GM13977 (cell line): ENCODE measurements at regions not wholly inside any gene's neighbourhood (a gene's known extent, or its start where the extent isn't known, plus 50 kb on each side); places are given as distances from the start of the nearest gene placed in this dataset.

Experiments
- DNase-seq: peaks from one replicate; pipeline ENCODE4 v3.0.0; 2012; ENCODE audit warnings: low spot score
- in situ Hi-C: fragments of 300-500 bp; cut with MboI; formaldehyde crosslinking; loops from one replicate; pipeline ENCODE4 v1.12.0; 2022; ENCODE audit warnings: low sequenced_read_pairs, low pct_unique_long_range_greater_than_20kb, mixed read lengths, inconsistent platforms; ENCODE audit not compliant: unreplicated experiment
- TF ChIP-seq, protein P1 (sequence below): IDR thresholded peaks from 2 replicates; pipeline ENCODE4 v1.5.1; 2012; ENCODE audit warnings: mild to moderate bottlenecking, control low read depth; ENCODE audit not compliant: insufficient read depth; ENCODE audit errors: extremely low read depth, missing control alignments

DNA sequence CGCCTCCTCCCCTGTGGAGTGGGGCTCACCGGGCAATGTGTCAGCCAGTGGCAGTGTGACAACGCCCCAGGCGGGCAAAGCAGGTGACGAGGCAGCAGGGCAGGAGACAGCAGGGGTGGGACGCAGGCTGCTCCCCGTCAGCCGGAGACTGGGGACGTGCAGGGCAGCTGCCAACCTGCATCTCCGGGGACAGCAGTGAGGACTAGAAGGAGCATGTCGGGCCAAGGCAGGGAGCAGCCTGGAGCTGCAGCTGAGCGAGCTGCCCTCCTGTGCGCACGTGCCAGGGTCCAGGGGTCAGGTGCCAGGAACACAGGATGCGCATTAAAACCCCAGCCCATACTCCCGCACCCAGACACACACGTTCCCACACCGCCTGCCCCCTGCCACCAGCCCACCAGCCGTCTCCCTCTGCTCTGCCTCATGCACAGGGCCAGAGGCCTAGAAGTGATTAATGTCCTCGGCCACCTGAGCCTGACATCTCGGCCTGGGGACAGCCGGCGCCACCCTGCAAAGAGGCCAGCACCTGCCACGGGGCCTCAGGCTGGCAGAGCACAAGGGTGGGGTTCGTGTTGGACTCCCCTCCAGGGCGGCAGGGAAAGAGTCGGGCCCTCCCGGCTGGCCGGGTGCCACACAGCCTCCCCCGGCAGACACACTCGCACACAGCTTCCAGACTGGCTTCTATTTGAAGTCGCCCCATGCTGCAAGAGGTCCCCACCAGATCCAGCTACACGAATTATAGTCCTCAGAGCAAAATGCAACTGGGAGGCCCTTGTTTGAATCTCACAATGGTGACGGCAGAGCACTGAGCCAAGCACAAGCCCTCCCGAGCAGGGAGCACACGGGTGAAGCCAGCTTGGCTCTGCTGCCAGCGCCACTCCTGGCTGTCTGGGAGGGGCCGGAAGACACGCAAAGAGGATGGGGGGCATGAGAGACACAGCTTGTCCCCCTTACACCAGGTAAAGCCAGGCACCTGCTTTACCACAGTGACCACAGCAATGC is 90.4 kb downstream of the RBFOX3 start:
- no peak for DNase-seq
- TF ChIP-seq, protein P1, sequence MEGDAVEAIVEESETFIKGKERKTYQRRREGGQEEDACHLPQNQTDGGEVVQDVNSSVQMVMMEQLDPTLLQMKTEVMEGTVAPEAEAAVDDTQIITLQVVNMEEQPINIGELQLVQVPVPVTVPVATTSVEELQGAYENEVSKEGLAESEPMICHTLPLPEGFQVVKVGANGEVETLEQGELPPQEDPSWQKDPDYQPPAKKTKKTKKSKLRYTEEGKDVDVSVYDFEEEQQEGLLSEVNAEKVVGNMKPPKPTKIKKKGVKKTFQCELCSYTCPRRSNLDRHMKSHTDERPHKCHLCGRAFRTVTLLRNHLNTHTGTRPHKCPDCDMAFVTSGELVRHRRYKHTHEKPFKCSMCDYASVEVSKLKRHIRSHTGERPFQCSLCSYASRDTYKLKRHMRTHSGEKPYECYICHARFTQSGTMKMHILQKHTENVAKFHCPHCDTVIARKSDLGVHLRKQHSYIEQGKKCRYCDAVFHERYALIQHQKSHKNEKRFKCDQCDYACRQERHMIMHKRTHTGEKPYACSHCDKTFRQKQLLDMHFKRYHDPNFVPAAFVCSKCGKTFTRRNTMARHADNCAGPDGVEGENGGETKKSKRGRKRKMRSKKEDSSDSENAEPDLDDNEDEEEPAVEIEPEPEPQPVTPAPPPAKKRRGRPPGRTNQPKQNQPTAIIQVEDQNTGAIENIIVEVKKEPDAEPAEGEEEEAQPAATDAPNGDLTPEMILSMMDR, result no peak
- in situ Hi-C loops, result no loop called here

DNA sequence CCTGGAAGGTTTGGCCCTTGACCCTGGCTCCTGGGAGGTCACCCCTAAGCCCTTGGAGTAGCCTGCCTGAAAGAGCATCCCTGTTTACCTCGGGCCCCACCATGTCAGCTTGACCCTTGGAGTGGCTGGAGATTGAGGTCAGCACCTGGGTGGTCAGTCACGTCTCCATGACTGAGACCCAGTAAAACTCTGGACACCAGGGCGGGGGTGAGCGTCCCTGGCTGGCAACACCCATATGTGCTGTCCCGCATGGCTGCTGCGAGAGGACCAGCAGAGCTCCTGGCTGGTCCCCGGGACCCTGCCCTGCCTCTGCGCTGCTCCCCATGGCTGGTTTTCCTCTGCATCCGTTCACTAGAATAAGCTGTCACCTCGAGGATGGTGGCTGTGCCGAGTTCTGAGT is 91.2 kb downstream of the RBFOX3 start:
- in situ Hi-C loops, result no loop called here
- DNase-seq, result no peak
- TF ChIP-seq, protein P1, result no peak

DNA sequence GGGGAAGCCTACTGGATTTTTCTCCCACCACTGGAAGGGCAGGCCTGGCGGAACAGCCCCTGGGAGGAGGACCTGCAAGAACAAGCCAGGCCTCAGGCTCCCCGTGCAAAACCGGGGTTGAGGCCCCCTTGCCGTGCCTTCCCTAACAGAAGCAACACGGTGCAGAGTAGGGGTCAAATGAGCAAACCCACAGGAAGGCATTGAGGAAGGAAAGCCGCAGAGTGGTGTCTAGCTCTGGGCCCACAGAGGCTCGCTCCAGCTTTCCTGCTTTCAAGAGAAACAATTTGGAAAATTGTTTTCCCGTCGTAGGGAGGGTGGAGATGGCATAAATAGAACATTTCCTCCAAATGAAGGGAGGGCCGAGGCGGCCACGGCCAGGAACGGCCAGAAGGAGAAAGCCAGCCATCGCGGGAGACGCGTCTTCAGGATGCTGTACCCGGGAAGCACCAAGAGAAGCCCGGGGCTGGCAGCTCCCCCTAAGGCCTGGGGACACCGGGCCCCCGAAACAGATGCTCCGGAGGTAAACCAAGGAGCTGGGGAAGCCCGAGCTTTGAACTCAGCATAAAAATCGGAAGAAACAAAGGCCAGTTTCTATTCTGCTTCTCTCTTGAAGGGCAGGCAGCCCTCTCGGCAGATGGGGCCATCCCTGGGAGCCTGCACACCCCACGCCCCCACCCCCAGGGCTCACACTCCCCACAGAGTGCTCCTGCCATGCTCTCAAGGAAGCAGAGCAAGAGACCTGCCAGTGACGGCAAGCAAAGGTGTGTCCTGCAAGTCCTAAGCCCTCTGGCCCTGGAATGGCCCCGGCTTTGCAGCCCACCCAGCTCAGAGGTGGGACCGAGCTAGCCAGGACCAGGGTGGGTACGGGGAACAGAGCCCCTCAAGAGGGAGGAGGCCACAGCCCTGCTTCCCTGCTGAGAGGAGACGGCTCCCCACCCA is 92.0 kb downstream of the RBFOX3 start:
- in situ Hi-C loops, result no loop called here
- DNase-seq, result no peak
- TF ChIP-seq, protein P1, result no peak

DNA sequence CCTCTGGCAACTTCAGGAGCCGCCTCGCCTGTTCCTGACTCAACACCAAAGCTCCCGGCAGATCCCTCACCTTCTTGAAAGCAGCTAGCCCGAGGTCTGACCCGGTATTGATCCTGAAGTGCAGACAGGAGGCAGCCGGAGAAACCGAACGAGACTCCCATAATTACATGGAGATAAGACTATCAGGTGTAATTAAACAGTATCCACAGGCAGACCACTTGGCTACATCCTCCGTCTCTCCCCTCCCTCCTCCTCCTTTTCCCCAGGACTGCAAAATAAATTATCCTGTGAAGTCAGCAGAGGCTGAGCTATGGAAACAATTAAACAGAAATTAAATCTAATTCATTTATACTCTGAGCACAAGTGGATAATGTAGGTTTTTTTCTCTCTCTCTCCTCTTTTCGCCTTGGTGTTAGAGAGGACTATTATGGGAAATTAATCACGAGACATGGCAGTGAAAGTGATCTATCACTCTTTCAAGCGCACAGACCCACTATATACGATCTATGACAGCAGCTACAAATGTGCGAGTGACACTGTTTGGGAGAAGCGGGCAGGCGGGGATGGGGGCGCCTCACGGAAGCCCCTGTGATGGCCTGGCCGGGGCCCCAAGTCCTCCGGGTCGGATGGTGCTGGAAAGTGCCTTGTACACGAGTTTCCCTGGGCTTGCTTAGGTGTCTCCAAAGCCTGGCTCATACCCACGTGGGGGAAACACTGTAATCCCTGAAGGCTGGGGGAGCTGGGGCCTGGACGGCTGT is 92.8 kb downstream of the RBFOX3 start:
- TF ChIP-seq, protein P1, result no peak
- in situ Hi-C loops, result no loop called here
- no peak for DNase-seq

DNA sequence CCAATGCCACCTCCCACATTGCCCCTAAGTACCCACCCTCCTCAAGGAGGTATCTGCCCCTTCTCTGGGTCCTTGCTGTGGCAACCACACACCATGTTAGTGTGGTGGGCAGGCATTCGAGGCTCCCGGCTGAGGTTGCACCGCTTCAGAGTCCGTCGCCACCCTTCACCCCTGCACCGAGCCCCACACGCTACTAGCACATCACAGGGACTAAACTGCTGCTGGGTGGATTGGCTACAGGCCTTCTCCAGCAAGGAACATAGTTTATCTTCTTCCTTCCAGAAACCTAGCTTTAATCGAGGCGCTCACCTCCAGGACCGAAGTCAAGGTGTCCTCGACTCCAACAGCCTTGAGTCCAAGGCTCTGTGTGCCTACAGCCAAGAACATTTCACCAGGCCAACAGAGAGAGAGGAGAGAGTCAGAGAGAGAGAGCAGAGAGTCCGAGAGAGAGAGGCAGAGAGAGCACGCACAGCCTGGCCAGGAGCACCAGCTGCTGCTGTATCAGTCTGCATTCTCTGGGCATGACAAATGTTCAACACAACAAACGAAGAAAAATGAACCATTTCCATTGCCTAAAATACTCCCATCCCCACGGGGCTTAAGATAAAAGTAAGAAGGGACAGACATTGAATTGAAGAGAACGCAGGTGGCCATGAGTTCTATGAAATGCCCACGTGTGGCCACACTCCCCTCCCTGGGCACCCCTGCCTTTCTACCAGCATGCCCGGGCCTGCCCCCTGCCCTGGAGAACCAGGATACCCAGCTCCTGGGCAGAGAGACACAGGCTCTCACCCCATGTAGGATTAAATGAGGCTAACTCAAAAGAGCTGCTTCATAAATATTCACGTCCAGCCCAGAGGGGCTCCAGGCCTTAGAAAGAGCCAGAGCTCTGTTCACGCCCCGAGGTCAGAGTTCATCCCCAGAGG is 94.9 kb downstream of the RBFOX3 start:
- in situ Hi-C loops, result no loop called here
- no peak for DNase-seq
- TF ChIP-seq, protein P1, result no peak
